K562 (cell line): ENCODE measurements at regions not wholly inside any gene's neighbourhood (a gene's known extent, or its start where the extent isn't known, plus 50 kb on each side); places are given as distances from the start of the nearest gene placed in this dataset.
A peak's percentile ranks its signal among the peaks of the same experiment; 100 is the strongest.

Source experiments
- ATAC-seq: fragments of 200-7000 bp; cut with Tn5 transposase; 3 replicates; pipeline ENCODE4 v1.9.1; 2020; ENCODE audit warnings: moderate library complexity
- BruUV-seq: library from RNA; stranded (reverse); fragments of 400-500 nt; replicated peaks from 2 replicates; lab custom pipeline; 2021; lab: Mats Ljungman, UMichigan
- CTCF ChIA-PET: fragments of 300-600 bp; formaldehyde crosslinking; extraction: SDS; loops from one replicate; lab custom pipeline; 2021; ENCODE audit warnings: low intra/inter-chr PET ratio; lab: Yijun Ruan, JAX
- POLR2A ChIA-PET: fragments of 300-600, 350-650 bp; sonication (Branson Sonifier 250); formaldehyde crosslinking; extraction: SDS; loops from one replicate; lab custom pipeline; 2021; ENCODE audit warnings: antibody characterized with exemption, inconsistent platforms; lab: Yijun Ruan, JAX
- DNase-seq, 4 experiments: peaks; one replicate each; pipeline versions ENCODE4 v3.0.0 to v3.0.0-alpha.2; 2011 to 2018; ENCODE audit warnings: low spot score in 3 of 4, mixed read lengths in 3 of 4; ENCODE audit errors: extremely low read depth in 1 of 4
- FAIRE-seq: peaks from 2 replicates; lab custom pipeline; 2011; peaks lifted over from hg19 to GRCh38; lab: Jason Lieb, UNC
- H2AFZ ChIP-seq: 2 replicates; pipeline ENCODE4 v1.6.0; 2011; ENCODE audit warnings: low read depth, low read length, control low read depth, inconsistent platforms
- H3K27ac ChIP-seq: fragments of 200-600 bp; 3 replicates; pipeline ENCODE4 v1.8.0; 2011; ENCODE audit warnings: low read depth, mild to moderate bottlenecking, control low read depth, inconsistent platforms, low read length, moderate library complexity, mixed read lengths; ENCODE audit errors: extremely low read depth
- H3K27me3 ChIP-seq, 2 experiments: fragments of 300-600 bp in 1 of 2; 2 replicates in 1 of 2; 3 replicates in 1 of 2; pipeline versions ENCODE4 v1.6.0 to v1.8.0; 2011; ENCODE audit warnings: inconsistent platforms in 2 of 2, low read length in 2 of 2, mild to moderate bottlenecking in 1 of 2, mixed read lengths in 1 of 2, moderate library complexity in 1 of 2; ENCODE audit not compliant: control insufficient read depth in 2 of 2, insufficient read depth in 2 of 2
- H3K36me3 ChIP-seq: fragments of 300-600 bp; 3 replicates; pipeline ENCODE4 v1.8.0; 2011; ENCODE audit warnings: mild to moderate bottlenecking, low read length, inconsistent platforms; ENCODE audit not compliant: control insufficient read depth, insufficient read depth
- H3K4me1 ChIP-seq, 2 experiments: fragments of 200-600 bp in 1 of 2; replicated peaks in 1 of 2; 2 replicates in 1 of 2; 3 replicates in 1 of 2; pipeline versions ENCODE4 v1.5.1 to v1.8.0; 2011; ENCODE audit warnings: inconsistent platforms in 2 of 2, low read length in 2 of 2, mild to moderate bottlenecking in 1 of 2, mixed read lengths in 1 of 2, moderate library complexity in 1 of 2; ENCODE audit not compliant: control insufficient read depth in 2 of 2, insufficient read depth in 2 of 2
- H3K4me2 ChIP-seq: 2 replicates; pipeline ENCODE4 v1.6.1; 2011; ENCODE audit warnings: low read length, control low read depth, inconsistent platforms, mixed read lengths; ENCODE audit not compliant: insufficient read depth
- H3K4me3 ChIP-seq: fragments of 200-600 bp; sonication (generic), shearing (Covaris generic); 2 replicates; pipeline ENCODE4 v1.5.1; 2016; ENCODE audit warnings: control low read depth, inconsistent platforms
- H3K79me2 ChIP-seq: fragments of 200-600 bp; 3 replicates; pipeline ENCODE4 v1.8.0; 2011; ENCODE audit warnings: low read length, inconsistent platforms; ENCODE audit not compliant: control insufficient read depth, insufficient read depth
- H3K9ac ChIP-seq, 2 experiments: 2 replicates each; pipeline versions ENCODE4 v1.6.0 to v1.6.1; 2011; ENCODE audit warnings: low read depth in 2 of 2, low read length in 2 of 2, control low read depth in 1 of 2, inconsistent platforms in 1 of 2, mild to moderate bottlenecking in 1 of 2, mixed read lengths in 1 of 2; ENCODE audit not compliant: insufficient read depth in 1 of 2
- H3K9me1 ChIP-seq: one replicate; pipeline ENCODE4 v1.6.0; 2011; ENCODE audit warnings: inconsistent platforms, mild to moderate bottlenecking, low read length, moderate library complexity; ENCODE audit not compliant: control insufficient read depth, insufficient read depth
- H3K9me3 ChIP-seq: replicated peaks from 2 replicates; pipeline ENCODE4 v1.5.1; 2011; ENCODE audit warnings: low read depth, low read length, inconsistent platforms; ENCODE audit not compliant: control insufficient read depth, insufficient read depth
- H4K20me1 ChIP-seq: replicated peaks from 2 replicates; pipeline ENCODE4 v1.6.1; 2011; ENCODE audit warnings: low read length, inconsistent platforms, mixed read lengths; ENCODE audit not compliant: control insufficient read depth, insufficient read depth
- CREBBP ChIP-seq: IDR thresholded peaks from one replicate; pipeline ENCODE4 v1.6.1; 2012; ENCODE audit warnings: low read depth, mild to moderate bottlenecking, control low read depth, inconsistent platforms, low read length
- EGR1 ChIP-seq: fragments of 450-650 bp; conservative IDR thresholded peaks from 2 replicates; pipeline ENCODE4 v1.6.1; 2017; ENCODE audit warnings: mild to moderate bottlenecking
- LEF1 ChIP-seq: fragments of 450-650 bp; IDR thresholded peaks from 2 replicates; pipeline ENCODE4 v1.6.1; 2016; ENCODE audit warnings: mild to moderate bottlenecking
- RBBP5 ChIP-seq: fragments of 200-600 bp; sonication (generic); IDR thresholded peaks from 2 replicates; pipeline ENCODE4 v1.6.1; 2012; ENCODE audit warnings: borderline replicate concordance, mild to moderate bottlenecking, low read length, control low read depth, inconsistent platforms; ENCODE audit not compliant: insufficient read depth, poor library complexity, severe bottlenecking
- RNF2 ChIP-seq: sonication (generic); IDR thresholded peaks from 2 replicates; pipeline ENCODE4 v1.6.1; 2016
- SAFB2 ChIP-seq: fragments of 200-400 bp; formaldehyde crosslinking; IDR thresholded peaks from 2 replicates; pipeline ENCODE4 v1.6.1; 2018; ENCODE audit warnings: borderline replicate concordance, low read length, low read depth, moderate library complexity; ENCODE audit not compliant: severe bottlenecking
- SMAD2 ChIP-seq: fragments of 150-350 bp; IDR thresholded peaks from 2 replicates; pipeline ENCODE4 v1.6.1; 2014; ENCODE audit warnings: low read depth, mild to moderate bottlenecking, low read length
- ZBED1 ChIP-seq: IDR thresholded peaks from 2 replicates; pipeline ENCODE4 v1.6.1; 2014
- ZNF324 ChIP-seq: fragments of 250-450 bp; sonication (Bioruptor Pico); IDR thresholded peaks from 2 replicates; pipeline ENCODE4 v1.4.0; 2020; ENCODE audit warnings: mild to moderate bottlenecking
- ZNF785 ChIP-seq: fragments of 250-450 bp; sonication (Bioruptor Pico); IDR thresholded peaks from 2 replicates; pipeline ENCODE4 v1.4.0; 2020; ENCODE audit warnings: mild to moderate bottlenecking
- WGBS: fragments of 100-300 bp; shearing (Covaris generic); methylation state at CpG from one replicate; pipeline ENCODE4 v1.1.6; 2016; ENCODE audit warnings: low coverage, mixed read lengths; ENCODE audit not compliant: insufficient coverage; ENCODE audit errors: missing lambda C conversion rate; 5-methylcytosine and 5-hydroxymethylcytosine counted together
- in situ Hi-C: fragments of 300-500 bp; cut with MboI; formaldehyde crosslinking; loops from 4 replicates; pipeline ENCODE4 v1.15.0; 2018; ENCODE audit warnings: inconsistent platforms, mixed read lengths
- intact Hi-C: fragments of 100-400 bp; cut with micrococcal nuclease; formaldehyde crosslinking; loops from 2 replicates; pipeline ENCODE4 v1.14.2; 2022
- TF ChIP-seq, protein P1 (sequence below), 2 experiments: fragments of 450-650 bp; conservative IDR thresholded peaks; 2 replicates each; pipeline ENCODE4 v1.6.1; 2017; ENCODE audit warnings: mild to moderate bottlenecking in 2 of 2, moderate library complexity in 2 of 2
- TF ChIP-seq, protein P2 (sequence below), 2 experiments: fragments of 150-350 bp in 1 of 2; IDR thresholded peaks; 2 replicates each; pipeline ENCODE4 v1.6.1; 2012 to 2016; ENCODE audit warnings: low read depth in 2 of 2, low read length in 2 of 2, mild to moderate bottlenecking in 1 of 2, moderate library complexity in 1 of 2

DNA sequence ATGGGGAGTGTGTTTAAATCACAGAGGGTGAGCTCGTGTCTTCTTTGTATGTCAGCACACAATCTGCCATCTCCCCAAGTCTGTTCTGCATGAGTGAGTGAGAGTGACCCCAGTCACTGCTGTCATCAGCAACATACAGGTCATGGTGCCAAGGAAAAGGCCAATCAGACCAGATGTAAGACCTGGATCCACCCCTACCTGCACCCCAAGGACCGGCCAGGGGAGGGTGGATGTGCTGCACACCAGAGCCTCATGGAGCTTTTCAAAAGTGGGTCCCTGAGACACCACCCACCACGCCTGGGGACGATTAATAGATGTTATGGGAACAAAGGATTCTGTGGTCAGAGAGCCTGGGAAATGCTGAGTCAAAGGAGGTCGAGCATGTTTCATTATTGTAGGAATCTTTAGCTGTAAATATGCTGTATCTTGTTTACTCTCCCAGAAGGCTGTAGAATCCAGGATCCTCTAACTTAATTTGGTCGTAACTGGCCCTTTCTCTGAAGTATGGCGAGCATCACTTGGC lies 420.5 kb downstream of the RPS24 start:
- H3K79me2 ChIP-seq, result no peaks in the 10 kb centered on the region
- ATAC-seq, result no peak
- peaks cover 0 to 9% of the 10 kb centered on the region in 2 experiments; a peak in 3 of 5 replicates for H3K4me1 ChIP-seq
- CTCF ChIA-PET, result no interaction called here
- intact Hi-C loops, result no loop called here
- in situ Hi-C loops, result no loop called here
- H3K9ac ChIP-seq, result no peak overlapping the region
- H3K27ac ChIP-seq, result no peak overlapping the region
- no peaks in the 10 kb centered on the region for H3K9me3 ChIP-seq
- DNase-seq, result no peak
- POLR2A ChIA-PET, result no interaction called here
- no peak overlapping the region for H3K4me2 ChIP-seq
- FAIRE-seq, result peak; percentile 15
- no peak overlapping the region for H2AFZ ChIP-seq
- H4K20me1 ChIP-seq, result peaks cover 9% of the 10 kb centered on the region; the same call in 1 of the 2 replicates
- BruUV-seq, result no TSS peak
- H3K36me3 ChIP-seq, result no peaks in the 10 kb centered on the region
- no peaks in the 10 kb centered on the region for H3K9me1 ChIP-seq
- H3K4me3 ChIP-seq, result no peak overlapping the region
- 2% methylated on average over 7 of the region's 7 CpGs for WGBS
- peaks cover 17 to 58% of the 10 kb centered on the region in 2 experiments for H3K27me3 ChIP-seq
- no peak for TF ChIP-seq ZBED1
- no peak for TF ChIP-seq RBBP5
- TF ChIP-seq LEF1, result no peak
- no peak for TF ChIP-seq ZNF324
- no peak for TF ChIP-seq SMAD2
- TF ChIP-seq SAFB2, result no peak
- TF ChIP-seq, protein P1, sequence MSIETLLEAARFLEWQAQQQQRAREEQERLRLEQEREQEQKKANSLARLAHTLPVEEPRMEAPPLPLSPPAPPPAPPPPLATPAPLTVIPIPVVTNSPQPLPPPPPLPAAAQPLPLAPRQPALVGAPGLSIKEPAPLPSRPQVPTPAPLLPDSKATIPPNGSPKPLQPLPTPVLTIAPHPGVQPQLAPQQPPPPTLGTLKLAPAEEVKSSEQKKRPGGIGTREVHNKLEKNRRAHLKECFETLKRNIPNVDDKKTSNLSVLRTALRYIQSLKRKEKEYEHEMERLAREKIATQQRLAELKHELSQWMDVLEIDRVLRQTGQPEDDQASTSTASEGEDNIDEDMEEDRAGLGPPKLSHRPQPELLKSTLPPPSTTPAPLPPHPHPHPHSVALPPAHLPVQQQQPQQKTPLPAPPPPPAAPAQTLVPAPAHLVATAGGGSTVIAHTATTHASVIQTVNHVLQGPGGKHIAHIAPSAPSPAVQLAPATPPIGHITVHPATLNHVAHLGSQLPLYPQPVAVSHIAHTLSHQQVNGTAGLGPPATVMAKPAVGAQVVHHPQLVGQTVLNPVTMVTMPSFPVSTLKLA (conservative IDR thresholded peaks at IDR 0.05), result no peak
- no peak for TF ChIP-seq CREBBP
- TF ChIP-seq ZNF785 (CRISPR knock-in tag), result no peak
- TF ChIP-seq RNF2, result no peak
- no peak for TF ChIP-seq EGR1
- TF ChIP-seq, protein P2, sequence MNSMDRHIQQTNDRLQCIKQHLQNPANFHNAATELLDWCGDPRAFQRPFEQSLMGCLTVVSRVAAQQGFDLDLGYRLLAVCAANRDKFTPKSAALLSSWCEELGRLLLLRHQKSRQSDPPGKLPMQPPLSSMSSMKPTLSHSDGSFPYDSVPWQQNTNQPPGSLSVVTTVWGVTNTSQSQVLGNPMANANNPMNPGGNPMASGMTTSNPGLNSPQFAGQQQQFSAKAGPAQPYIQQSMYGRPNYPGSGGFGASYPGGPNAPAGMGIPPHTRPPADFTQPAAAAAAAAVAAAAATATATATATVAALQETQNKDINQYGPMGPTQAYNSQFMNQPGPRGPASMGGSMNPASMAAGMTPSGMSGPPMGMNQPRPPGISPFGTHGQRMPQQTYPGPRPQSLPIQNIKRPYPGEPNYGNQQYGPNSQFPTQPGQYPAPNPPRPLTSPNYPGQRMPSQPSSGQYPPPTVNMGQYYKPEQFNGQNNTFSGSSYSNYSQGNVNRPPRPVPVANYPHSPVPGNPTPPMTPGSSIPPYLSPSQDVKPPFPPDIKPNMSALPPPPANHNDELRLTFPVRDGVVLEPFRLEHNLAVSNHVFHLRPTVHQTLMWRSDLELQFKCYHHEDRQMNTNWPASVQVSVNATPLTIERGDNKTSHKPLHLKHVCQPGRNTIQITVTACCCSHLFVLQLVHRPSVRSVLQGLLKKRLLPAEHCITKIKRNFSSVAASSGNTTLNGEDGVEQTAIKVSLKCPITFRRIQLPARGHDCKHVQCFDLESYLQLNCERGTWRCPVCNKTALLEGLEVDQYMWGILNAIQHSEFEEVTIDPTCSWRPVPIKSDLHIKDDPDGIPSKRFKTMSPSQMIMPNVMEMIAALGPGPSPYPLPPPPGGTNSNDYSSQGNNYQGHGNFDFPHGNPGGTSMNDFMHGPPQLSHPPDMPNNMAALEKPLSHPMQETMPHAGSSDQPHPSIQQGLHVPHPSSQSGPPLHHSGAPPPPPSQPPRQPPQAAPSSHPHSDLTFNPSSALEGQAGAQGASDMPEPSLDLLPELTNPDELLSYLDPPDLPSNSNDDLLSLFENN (IDR thresholded peaks at IDR 0.05; ENCODE audit: low read depth in 2 of 2, low read length in 2 of 2), result no peak
